ENCODE measurements at regions not wholly inside any gene's neighbourhood (a gene's known extent, or its start where the extent isn't known, plus 50 kb on each side); places are given as distances from the start of the nearest gene placed in this dataset.

GRCh38 chr6:66362888-66363287, 655.9 kb upstream of the EYS start:
- TF ChIP-seq CTCF (IDR thresholded peaks at IDR 0.05 in 2 of 3, conservative IDR thresholded peaks at IDR 0.05 in 1 of 3; ENCODE audit: insufficient read depth in 2 of 3, low read depth in 1 of 3, low read length in 3 of 3) (no peak), MED1 (CRISPR knock-in tag; IDR thresholded peaks at IDR 0.05; ENCODE audit: borderline replicate concordance) (no peak), DDX20 (tag; IDR thresholded peaks at IDR 0.05; ENCODE audit: low read depth) (no peak), MAZ (CRISPR knock-in tag; conservative IDR thresholded peaks at IDR 0.05 in 1 of 2, IDR thresholded peaks at IDR 0.05 in 1 of 2) (no peak), XRCC5 (IDR thresholded peaks at IDR 0.05; ENCODE audit: low read depth, low read length) (no peak), SMARCB1 (IDR thresholded peaks at IDR 0.05; ENCODE audit: insufficient read length, low read depth) (no peak), TARDBP (IDR thresholded peaks at IDR 0.05) (no peak), ETV6 (IDR thresholded peaks at IDR 0.05; ENCODE audit: borderline replicate concordance in 1 of 2, low read depth in 2 of 2, low read length in 1 of 2) (no peak), ETV6 (CRISPR knock-in tag; IDR thresholded peaks at IDR 0.05; ENCODE audit: borderline replicate concordance) (no peak), KDM1A (IDR thresholded peaks at IDR 0.05) (no peak), THAP12 (CRISPR knock-in tag; IDR thresholded peaks at IDR 0.05) (no peak), POLR2A (conservative IDR thresholded peaks at IDR 0.05) (no peak)

Data from K562 (cell line).